SK-N-SH (cell line): ENCODE measurements at regions not wholly inside any gene's neighbourhood (a gene's known extent, or its start where the extent isn't known, plus 50 kb on each side); places are given as distances from the start of the nearest gene placed in this dataset.

ENCODE experiments used
- CTCF ChIA-PET: fragments of 300-600, 350-600 bp; formaldehyde crosslinking; extraction: SDS; loops from one replicate; lab custom pipeline; 2021; lab: Yijun Ruan, JAX
- POLR2A ChIA-PET: fragments of 350-600 bp; sonication (Branson Sonifier 250); formaldehyde crosslinking; extraction: SDS; loops from one replicate; lab custom pipeline; 2020; ENCODE audit warnings: antibody characterized with exemption, inconsistent platforms; lab: Yijun Ruan, JAX
- DNase-seq: peaks from one replicate; pipeline ENCODE4 v3.0.0; 2012
- H2AFZ ChIP-seq: fragments of 200-600 bp; sonication (generic); 2 replicates; pipeline ENCODE4 v1.8.1; 2016; ENCODE audit warnings: antibody characterized with exemption, mild to moderate bottlenecking, low read depth
- H3F3A ChIP-seq: fragments of 200-600 bp; sonication (generic); replicated peaks from 2 replicates; pipeline ENCODE3; 2016; ENCODE audit warnings: antibody characterized with exemption, mild to moderate bottlenecking; ENCODE audit not compliant: insufficient read depth
- H3K27ac ChIP-seq, 2 experiments: fragments of 200-500 bp in 1 of 2; fragments of 200-600 bp in 1 of 2; sonication (Bioruptor generic) in 1 of 2; sonication (generic), shearing (Covaris generic) in 1 of 2; 2 replicates each; pipeline versions ENCODE4 v1.5.1 to v1.6.1; 2014 to 2016; ENCODE audit warnings: low read depth in 2 of 2, inconsistent platforms in 1 of 2, low read length in 1 of 2, mild to moderate bottlenecking in 1 of 2, mixed read lengths in 1 of 2
- H3K27me3 ChIP-seq: fragments of 200-600 bp; sonication (generic), shearing (Covaris generic); 2 replicates; pipeline ENCODE4 v1.6.1; 2016; ENCODE audit warnings: mixed run types; ENCODE audit not compliant: insufficient read depth
- H3K36me3 ChIP-seq, 2 experiments: fragments of 200-500 bp in 1 of 2; fragments of 200-600 bp in 1 of 2; sonication (Bioruptor generic) in 1 of 2; sonication (generic) in 1 of 2; replicated peaks in 1 of 2; 2 replicates each; pipeline versions ENCODE3 to v1.5.1; 2014 to 2016; ENCODE audit warnings: low read length in 1 of 2, mild to moderate bottlenecking in 1 of 2; ENCODE audit not compliant: insufficient read depth in 2 of 2, control insufficient read depth in 1 of 2
- H3K4me1 ChIP-seq, 2 experiments: fragments of 200-500 bp in 1 of 2; fragments of 200-600 bp in 1 of 2; sonication (Bioruptor generic) in 1 of 2; sonication (generic), shearing (Covaris generic) in 1 of 2; 2 replicates each; pipeline versions ENCODE4 v1.5.1 to v1.6.1; 2014 to 2016; ENCODE audit warnings: low read depth in 1 of 2, low read length in 1 of 2, mixed run types in 1 of 2; ENCODE audit not compliant: insufficient read depth in 2 of 2, control insufficient read depth in 1 of 2
- H3K4me2 ChIP-seq: fragments of 200-600 bp; sonication (generic), shearing (Covaris generic); 2 replicates; pipeline ENCODE4 v1.6.1; 2017; ENCODE audit warnings: mixed run types
- H3K4me3 ChIP-seq, 2 experiments: fragments of 200-500 bp in 1 of 2; fragments of 200-600 bp in 1 of 2; sonication (Bioruptor generic) in 1 of 2; sonication (generic), shearing (Covaris generic) in 1 of 2; 2 replicates each; pipeline versions ENCODE4 v1.5.1 to v1.8.1; 2014 to 2016; ENCODE audit warnings: low read depth in 2 of 2, inconsistent platforms in 1 of 2, low read length in 1 of 2, mild to moderate bottlenecking in 1 of 2, mixed read lengths in 1 of 2, moderate library complexity in 1 of 2
- H3K79me2 ChIP-seq: fragments of 200-600 bp; sonication (generic); 2 replicates; pipeline ENCODE4 v1.8.1; 2017; ENCODE audit warnings: mild to moderate bottlenecking; ENCODE audit not compliant: insufficient read depth
- H3K9ac ChIP-seq: fragments of 200-600 bp; sonication (generic); 2 replicates; pipeline ENCODE4 v1.6.1; 2017; ENCODE audit warnings: mixed run types
- H3K9me2 ChIP-seq: fragments of 200-600 bp; sonication (generic); 2 replicates; pipeline ENCODE4 v1.6.1; 2017; ENCODE audit warnings: mixed run types
- H3K9me3 ChIP-seq: fragments of 200-600 bp; sonication (generic); 2 replicates; pipeline ENCODE4 v1.6.1; 2017; ENCODE audit warnings: mixed run types, mild to moderate bottlenecking, moderate library complexity
- H4K20me1 ChIP-seq: fragments of 200-600 bp; sonication (generic); 2 replicates; pipeline ENCODE4 v1.6.1; 2017; ENCODE audit warnings: mild to moderate bottlenecking, mixed run types; ENCODE audit not compliant: insufficient read depth
- CHD2 ChIP-seq: fragments of 150-350 bp; IDR thresholded peaks from 2 replicates; pipeline ENCODE4 v1.6.1; 2018; ENCODE audit warnings: low read length; ENCODE audit not compliant: partially characterized antibody
- CTCF ChIP-seq: fragments of 200-600 bp; sonication (generic); IDR thresholded peaks from 2 replicates; pipeline ENCODE4 v1.6.1; 2017; ENCODE audit warnings: antibody characterized with exemption, mild to moderate bottlenecking, moderate library complexity
- ELF1 ChIP-seq: IDR thresholded peaks from 2 replicates; pipeline ENCODE4 v1.4.0; 2012
- EZH2phosphoT487 ChIP-seq: fragments of 200-600 bp; sonication (generic); IDR thresholded peaks from 2 replicates; pipeline ENCODE4 v1.6.1; 2017; ENCODE audit warnings: low read depth, mixed run types, mild to moderate bottlenecking, antibody characterized with exemption, moderate library complexity, borderline replicate concordance
- GATA2 ChIP-seq: sonication (generic); formaldehyde crosslinking; IDR thresholded peaks from 2 replicates; pipeline ENCODE4 v1.5.0; 2020; ENCODE audit warnings: mild to moderate bottlenecking, missing genetic modification reagents
- JUND ChIP-seq: IDR thresholded peaks from 2 replicates; pipeline ENCODE4 v1.4.0; 2012
- MEF2A ChIP-seq: IDR thresholded peaks from 2 replicates; pipeline ENCODE4 v1.4.0; 2012; ENCODE audit warnings: low read depth, borderline replicate concordance
- MXI1 ChIP-seq: IDR thresholded peaks from 2 replicates; pipeline ENCODE4 v1.6.1; 2012; ENCODE audit warnings: mild to moderate bottlenecking, low read depth, low read length, improper control_type of control experiment
- PBX3 ChIP-seq: IDR thresholded peaks from 2 replicates; pipeline ENCODE4; 2012
- RAD21 ChIP-seq: IDR thresholded peaks from 2 replicates; pipeline ENCODE4 v1.6.1; 2012; ENCODE audit warnings: mild to moderate bottlenecking, low read length
- RCOR1 ChIP-seq: fragments of 150-350 bp; IDR thresholded peaks from 2 replicates; pipeline ENCODE4 v1.6.1; 2017; ENCODE audit warnings: antibody characterized with exemption, low read length
- RFX5 ChIP-seq: IDR thresholded peaks from 2 replicates; pipeline ENCODE4 v1.6.1; 2012; ENCODE audit warnings: mild to moderate bottlenecking, improper control_type of control experiment, low read length
- RXRA ChIP-seq: IDR thresholded peaks from 2 replicates; pipeline ENCODE4 v1.4.0; 2012; ENCODE audit warnings: low read depth, mild to moderate bottlenecking, borderline replicate concordance
- SMC3 ChIP-seq: IDR thresholded peaks from 2 replicates; pipeline ENCODE4 v1.6.1; 2012; ENCODE audit warnings: low read depth, low read length, improper control_type of control experiment
- TAF1 ChIP-seq: IDR thresholded peaks from 2 replicates; pipeline ENCODE4 v1.6.1; 2012; ENCODE audit warnings: low read depth, mild to moderate bottlenecking, low read length, moderate library complexity, borderline replicate concordance
- WGBS: methylation state at CpG from one replicate; pipeline ENCODE4 v1.1.6; 2017; ENCODE audit warnings: low lambda C conversion rate; 5-methylcytosine and 5-hydroxymethylcytosine counted together
- TF ChIP-seq, protein P1 (sequence below): fragments of 150-350 bp; IDR thresholded peaks from 2 replicates; pipeline ENCODE4 v1.6.1; 2017; ENCODE audit warnings: antibody characterized with exemption, low read length, low read depth, borderline replicate concordance
- TF ChIP-seq, protein P2 (sequence below): fragments of 150-350 bp; IDR thresholded peaks from 2 replicates; pipeline ENCODE4 v1.6.1; 2016; ENCODE audit warnings: mild to moderate bottlenecking, low read depth, low read length
- TF ChIP-seq, protein P3 (sequence below): IDR thresholded peaks from 2 replicates; pipeline ENCODE4 v1.4.0; 2012; ENCODE audit warnings: low read depth, borderline replicate concordance

DNA sequence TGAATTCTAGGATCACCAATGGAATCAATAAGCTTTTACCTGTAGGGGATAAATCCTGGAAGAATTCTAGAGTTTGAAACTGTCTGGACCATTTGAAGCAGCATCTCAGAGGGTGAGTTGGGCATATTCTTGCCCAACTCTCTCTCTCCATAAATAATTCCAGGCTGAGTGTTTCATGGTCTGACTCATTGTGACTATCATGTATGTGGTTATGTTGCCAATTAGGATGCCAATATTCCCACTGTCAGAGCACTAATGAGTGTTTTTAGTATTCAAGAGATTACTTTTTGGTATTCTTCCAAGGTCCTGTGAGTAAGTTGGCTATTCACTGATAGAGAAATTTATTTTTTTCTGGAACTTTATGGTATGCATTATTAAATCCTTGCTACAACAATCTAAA is 456.9 kb downstream of the TOX3 start:
- H2AFZ ChIP-seq = no peak overlapping the region
- H3K4me1 ChIP-seq = no peaks in the 10 kb centered on the region
- ChIA-PET CTCF (interaction anchor here (0.5 kb wide), 1 partner anchor 40 kb away, joined by 3 read pairs; no protein-coding TSS in a partner anchor), POLR2A (no interaction called here)
- no peak overlapping the region for H3K4me3 ChIP-seq
- H3K36me3 ChIP-seq = no peaks in the 10 kb centered on the region
- H3K9me2 ChIP-seq = no peaks in the 10 kb centered on the region
- no peaks in the 10 kb centered on the region for H3K79me2 ChIP-seq
- H3K9ac ChIP-seq = no peak overlapping the region
- H3K27ac ChIP-seq = no peak overlapping the region
- H4K20me1 ChIP-seq = no peaks in the 10 kb centered on the region
- H3F3A ChIP-seq = no peaks in the 10 kb centered on the region
- no peak overlapping the region for H3K4me2 ChIP-seq
- DNase-seq = no peak
- no peaks in the 10 kb centered on the region for H3K9me3 ChIP-seq
- H3K27me3 ChIP-seq = no peaks in the 10 kb centered on the region
- TF ChIP-seq ELF1 (no peak), TAF1 (no peak), MXI1 (no peak), CHD2 (no peak), CTCF (no peak), RCOR1 (no peak)

- no peak overlapping the region for H3K4me3 ChIP-seq
- POLR2A ChIA-PET = no interaction called here
- H3K36me3 ChIP-seq = no peaks in the 10 kb centered on the region
- CTCF ChIA-PET = interaction anchor here (0.5 kb wide), 1 partner anchor 39 kb away, joined by 3 read pairs; no protein-coding TSS in a partner anchor
- H3K79me2 ChIP-seq = no peaks in the 10 kb centered on the region
- no peaks in the 10 kb centered on the region for H3K4me1 ChIP-seq
- no peaks in the 10 kb centered on the region for H3F3A ChIP-seq
- no peak overlapping the region for H2AFZ ChIP-seq
- H3K27ac ChIP-seq = no peak overlapping the region
- H4K20me1 ChIP-seq = no peaks in the 10 kb centered on the region
- H3K4me2 ChIP-seq = no peak overlapping the region
- H3K9me2 ChIP-seq = no peaks in the 10 kb centered on the region
- no peak overlapping the region for H3K9ac ChIP-seq
- no peaks in the 10 kb centered on the region for H3K9me3 ChIP-seq
- 6% methylated on average over 1 of the region's 1 CpG for WGBS
- DNase-seq = no peak
- no peaks in the 10 kb centered on the region for H3K27me3 ChIP-seq
- TF ChIP-seq, protein P1, sequence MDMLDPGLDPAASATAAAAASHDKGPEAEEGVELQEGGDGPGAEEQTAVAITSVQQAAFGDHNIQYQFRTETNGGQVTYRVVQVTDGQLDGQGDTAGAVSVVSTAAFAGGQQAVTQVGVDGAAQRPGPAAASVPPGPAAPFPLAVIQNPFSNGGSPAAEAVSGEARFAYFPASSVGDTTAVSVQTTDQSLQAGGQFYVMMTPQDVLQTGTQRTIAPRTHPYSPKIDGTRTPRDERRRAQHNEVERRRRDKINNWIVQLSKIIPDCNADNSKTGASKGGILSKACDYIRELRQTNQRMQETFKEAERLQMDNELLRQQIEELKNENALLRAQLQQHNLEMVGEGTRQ = no peak
- TF ChIP-seq SMC3 (no peak), MXI1 (no peak), EZH2phosphoT487 (no peak), GATA2 (CRISPR knock-in tag) (no peak), PBX3 (no peak), RAD21 (no peak), ELF1 (no peak), RFX5 (no peak), MEF2A (no peak), JUND (no peak), RXRA (no peak)
- TF ChIP-seq, protein P2, sequence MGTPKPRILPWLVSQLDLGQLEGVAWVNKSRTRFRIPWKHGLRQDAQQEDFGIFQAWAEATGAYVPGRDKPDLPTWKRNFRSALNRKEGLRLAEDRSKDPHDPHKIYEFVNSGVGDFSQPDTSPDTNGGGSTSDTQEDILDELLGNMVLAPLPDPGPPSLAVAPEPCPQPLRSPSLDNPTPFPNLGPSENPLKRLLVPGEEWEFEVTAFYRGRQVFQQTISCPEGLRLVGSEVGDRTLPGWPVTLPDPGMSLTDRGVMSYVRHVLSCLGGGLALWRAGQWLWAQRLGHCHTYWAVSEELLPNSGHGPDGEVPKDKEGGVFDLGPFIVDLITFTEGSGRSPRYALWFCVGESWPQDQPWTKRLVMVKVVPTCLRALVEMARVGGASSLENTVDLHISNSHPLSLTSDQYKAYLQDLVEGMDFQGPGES = no peak
- TF ChIP-seq, protein P3, sequence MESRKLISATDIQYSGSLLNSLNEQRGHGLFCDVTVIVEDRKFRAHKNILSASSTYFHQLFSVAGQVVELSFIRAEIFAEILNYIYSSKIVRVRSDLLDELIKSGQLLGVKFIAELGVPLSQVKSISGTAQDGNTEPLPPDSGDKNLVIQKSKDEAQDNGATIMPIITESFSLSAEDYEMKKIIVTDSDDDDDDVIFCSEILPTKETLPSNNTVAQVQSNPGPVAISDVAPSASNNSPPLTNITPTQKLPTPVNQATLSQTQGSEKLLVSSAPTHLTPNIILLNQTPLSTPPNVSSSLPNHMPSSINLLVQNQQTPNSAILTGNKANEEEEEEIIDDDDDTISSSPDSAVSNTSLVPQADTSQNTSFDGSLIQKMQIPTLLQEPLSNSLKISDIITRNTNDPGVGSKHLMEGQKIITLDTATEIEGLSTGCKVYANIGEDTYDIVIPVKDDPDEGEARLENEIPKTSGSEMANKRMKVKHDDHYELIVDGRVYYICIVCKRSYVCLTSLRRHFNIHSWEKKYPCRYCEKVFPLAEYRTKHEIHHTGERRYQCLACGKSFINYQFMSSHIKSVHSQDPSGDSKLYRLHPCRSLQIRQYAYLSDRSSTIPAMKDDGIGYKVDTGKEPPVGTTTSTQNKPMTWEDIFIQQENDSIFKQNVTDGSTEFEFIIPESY = no peak
Observed at GRCh38 chr16:52089476-52089875, 457.5 kb downstream of the TOX3 start.
